Neural cell (in vitro differentiated cells): ENCODE measurements at regions not wholly inside any gene's neighbourhood (a gene's known extent, or its start where the extent isn't known, plus 50 kb on each side); places are given as distances from the start of the nearest gene placed in this dataset.

Experiments
- EP300 ChIP-seq: fragments of 450-650 bp; conservative IDR thresholded peaks from 2 replicates; pipeline ENCODE4 v1.6.1; 2014; ENCODE audit warnings: antibody characterized with exemption, mild to moderate bottlenecking, moderate library complexity; ENCODE audit not compliant: poor library complexity, severe bottlenecking
- EZH2 ChIP-seq: fragments of 200-600, 300-800 bp; shearing (Covaris generic), sonication (generic); IDR thresholded peaks from 2 replicates; pipeline ENCODE4 v1.6.1; 2014; ENCODE audit warnings: antibody characterized with exemption, low read length, borderline replicate concordance, mild to moderate bottlenecking; ENCODE audit not compliant: insufficient read depth, poor library complexity, severe bottlenecking
- POLR2AphosphoS5 ChIP-seq: IDR thresholded peaks from 2 replicates; pipeline ENCODE4 v1.6.1; 2012
- RAD21 ChIP-seq: fragments of 450-650 bp; conservative IDR thresholded peaks from 2 replicates; pipeline ENCODE4 v1.6.1; 2014; ENCODE audit warnings: antibody characterized with exemption, mild to moderate bottlenecking, moderate library complexity
- SMC3 ChIP-seq: fragments of 450-650 bp; conservative IDR thresholded peaks from 2 replicates; pipeline ENCODE4 v1.6.1; 2014; ENCODE audit warnings: antibody characterized with exemption, mild to moderate bottlenecking, moderate library complexity; ENCODE audit not compliant: poor library complexity
- TF ChIP-seq, protein P1 (sequence below): fragments of 450-650 bp; IDR thresholded peaks from 2 replicates; pipeline ENCODE4 v1.5.1; 2014; ENCODE audit warnings: antibody characterized with exemption, mild to moderate bottlenecking, moderate library complexity; ENCODE audit not compliant: poor library complexity, severe bottlenecking

DNA sequence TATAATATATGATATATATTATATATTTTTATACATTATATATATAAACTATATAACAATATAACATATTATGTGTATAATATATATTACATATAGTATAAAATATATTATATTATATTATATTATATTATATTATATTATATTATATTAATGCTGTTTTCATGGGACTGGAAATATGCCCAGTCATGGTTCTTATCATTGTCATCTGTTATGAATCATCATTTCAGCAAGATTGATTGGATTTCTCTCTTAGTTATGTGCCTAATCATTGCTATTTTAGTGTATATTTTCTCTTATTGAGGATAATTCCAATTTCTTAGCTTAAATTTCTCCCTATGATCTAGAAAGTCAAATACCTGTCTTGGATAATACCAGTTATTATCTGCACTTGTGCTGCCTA lies 617.8 kb downstream of the TRIB2 start:
- TF ChIP-seq, protein P1, sequence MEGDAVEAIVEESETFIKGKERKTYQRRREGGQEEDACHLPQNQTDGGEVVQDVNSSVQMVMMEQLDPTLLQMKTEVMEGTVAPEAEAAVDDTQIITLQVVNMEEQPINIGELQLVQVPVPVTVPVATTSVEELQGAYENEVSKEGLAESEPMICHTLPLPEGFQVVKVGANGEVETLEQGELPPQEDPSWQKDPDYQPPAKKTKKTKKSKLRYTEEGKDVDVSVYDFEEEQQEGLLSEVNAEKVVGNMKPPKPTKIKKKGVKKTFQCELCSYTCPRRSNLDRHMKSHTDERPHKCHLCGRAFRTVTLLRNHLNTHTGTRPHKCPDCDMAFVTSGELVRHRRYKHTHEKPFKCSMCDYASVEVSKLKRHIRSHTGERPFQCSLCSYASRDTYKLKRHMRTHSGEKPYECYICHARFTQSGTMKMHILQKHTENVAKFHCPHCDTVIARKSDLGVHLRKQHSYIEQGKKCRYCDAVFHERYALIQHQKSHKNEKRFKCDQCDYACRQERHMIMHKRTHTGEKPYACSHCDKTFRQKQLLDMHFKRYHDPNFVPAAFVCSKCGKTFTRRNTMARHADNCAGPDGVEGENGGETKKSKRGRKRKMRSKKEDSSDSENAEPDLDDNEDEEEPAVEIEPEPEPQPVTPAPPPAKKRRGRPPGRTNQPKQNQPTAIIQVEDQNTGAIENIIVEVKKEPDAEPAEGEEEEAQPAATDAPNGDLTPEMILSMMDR, result no peak
- TF ChIP-seq EZH2, result no peak
- TF ChIP-seq POLR2AphosphoS5, result no peak
- TF ChIP-seq EP300, result no peak
- no peak for TF ChIP-seq RAD21
- TF ChIP-seq SMC3, result no peak
